M059J (cell line): ENCODE measurements at regions not wholly inside any gene's neighbourhood (a gene's known extent, or its start where the extent isn't known, plus 50 kb on each side); places are given as distances from the start of the nearest gene placed in this dataset.
A peak's percentile ranks its signal among the peaks of the same experiment; 100 is the strongest.

Source experiments
- DNase-seq: peaks from one replicate; pipeline ENCODE4 v3.0.0-alpha.2; 2012; ENCODE audit warnings: low read depth

DNA sequence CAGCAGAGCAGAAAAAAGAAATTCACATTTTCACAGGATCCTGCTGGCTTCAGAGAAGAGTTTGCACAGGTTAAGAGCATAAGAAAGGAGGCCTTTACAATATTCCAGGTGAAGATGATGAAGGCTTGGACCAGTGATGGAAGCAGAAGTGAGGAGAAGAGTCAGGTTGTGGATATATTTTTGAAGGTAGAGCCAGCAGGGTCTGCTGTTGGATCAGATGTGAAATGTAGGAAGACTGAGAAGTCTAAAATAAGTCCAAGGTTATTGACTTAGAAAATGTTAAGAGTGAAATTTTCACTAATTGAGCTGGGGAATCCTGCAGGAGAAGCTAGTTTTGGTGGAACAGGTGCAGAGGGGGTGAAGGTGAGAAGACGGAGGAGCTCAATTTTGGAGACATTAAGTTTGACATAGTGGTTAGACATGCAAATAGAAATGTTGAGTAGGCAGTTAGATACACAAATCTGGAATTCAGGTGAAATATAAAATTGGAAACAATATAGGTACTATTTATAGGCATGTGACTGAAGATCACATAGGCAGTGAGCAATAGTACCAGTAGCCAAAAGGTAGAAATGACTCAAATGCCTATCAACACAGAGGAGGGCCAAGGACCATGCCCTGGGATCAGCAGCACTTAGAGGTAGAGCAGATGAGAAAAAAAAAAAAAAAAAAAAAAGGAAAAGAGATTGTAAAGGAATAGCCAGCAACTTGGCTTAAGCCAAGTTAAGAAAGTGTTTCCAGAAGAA is 252.0 kb downstream of the AASDHPPT start:
- DNase-seq = no peak

DNA sequence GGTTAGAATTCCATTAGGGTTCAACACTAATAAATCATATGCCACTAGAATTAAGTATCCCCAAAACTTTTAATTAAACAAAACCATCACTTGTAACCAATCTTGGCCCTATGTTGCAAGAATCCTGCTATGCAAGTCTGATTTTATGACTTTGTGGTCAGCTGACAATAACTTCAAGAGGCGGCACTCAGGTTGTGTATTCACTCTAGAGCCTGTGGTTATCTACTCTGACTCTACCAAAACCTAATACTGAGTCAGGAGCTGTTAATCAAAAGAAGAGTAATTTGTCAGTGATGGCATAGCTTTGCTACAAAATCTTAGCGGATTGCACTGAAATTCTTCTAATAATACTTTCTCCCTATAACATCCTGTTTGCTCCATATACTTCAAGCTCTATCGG is 253.7 kb downstream of the AASDHPPT start:
- peak; percentile 83 for DNase-seq

DNA sequence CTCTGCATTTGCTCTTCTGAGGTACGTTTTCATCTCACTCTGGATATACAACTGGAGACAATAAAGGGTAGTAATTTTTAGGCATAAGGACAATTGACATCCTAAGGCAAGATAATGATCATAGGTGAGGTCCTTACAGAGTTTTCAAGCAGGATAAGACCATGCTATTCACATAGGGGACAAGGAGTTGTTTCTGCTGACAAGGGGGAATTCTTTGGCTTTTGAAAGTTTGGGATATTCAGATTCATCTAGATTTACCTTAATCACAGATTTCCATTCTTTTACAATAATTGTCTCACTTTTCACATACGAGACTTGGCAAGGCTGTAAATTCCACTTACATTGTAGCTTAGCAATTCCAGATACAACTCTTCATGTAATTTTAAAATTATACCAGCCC is 256.2 kb downstream of the AASDHPPT start:
- no peak for DNase-seq

DNA sequence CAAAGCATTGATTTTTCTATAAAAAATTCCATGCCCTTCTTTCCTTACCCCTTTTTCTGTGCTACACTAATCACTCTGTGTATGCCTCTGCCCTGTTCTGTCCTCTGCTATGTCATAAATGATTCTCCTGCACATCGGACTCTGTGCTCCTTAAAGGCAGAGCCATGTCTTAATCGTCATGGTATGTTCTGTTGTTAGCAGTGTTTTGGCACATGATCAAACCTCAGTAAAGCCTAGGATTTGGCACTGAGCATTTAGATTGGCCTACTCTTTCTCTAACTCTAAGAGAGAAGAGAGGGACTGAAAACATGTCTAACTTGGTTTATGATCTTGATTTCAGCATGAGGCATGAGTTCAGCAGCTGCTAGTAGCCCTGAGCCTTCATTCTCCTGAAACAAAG is 266.9 kb downstream of the AASDHPPT start:
- DNase-seq = peak; percentile 12

DNA sequence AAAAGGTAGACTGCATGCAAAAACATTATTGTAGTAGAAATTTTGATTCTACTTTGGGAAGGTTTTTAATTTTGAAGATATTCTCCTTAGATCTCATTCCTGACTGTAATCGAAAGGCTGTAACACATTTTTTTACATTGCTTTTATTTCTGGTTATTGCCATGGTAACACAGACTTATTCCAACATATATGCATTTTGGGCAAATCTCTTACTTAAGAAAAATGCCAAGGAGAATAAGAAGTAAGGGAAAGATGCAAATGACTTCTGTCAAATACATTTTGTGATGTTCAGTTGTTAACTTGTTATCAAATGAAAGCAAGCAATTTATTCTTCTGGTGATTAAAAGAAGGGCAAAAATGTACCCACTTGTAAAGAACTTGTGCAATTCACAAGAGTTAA is 267.5 kb downstream of the AASDHPPT start:
- no peak for DNase-seq

DNA sequence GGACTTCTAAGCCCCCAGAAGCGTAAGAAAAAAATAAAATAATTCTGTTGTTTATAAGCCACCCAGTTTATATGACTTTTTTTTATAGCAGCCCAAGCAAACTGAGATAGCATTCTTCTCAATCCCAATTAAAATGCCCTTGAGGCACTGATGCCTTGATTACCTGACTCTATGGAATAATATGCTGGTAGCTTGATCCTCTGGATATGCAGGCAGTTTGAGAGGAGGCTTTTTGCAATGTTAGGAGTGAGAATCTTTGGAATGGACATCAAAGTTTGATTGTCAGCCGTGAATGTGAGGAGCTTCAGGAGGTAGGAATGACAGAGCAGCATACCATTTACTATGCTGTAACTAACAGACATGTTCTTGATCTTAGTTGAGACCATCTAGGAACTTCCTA is 275.6 kb downstream of the AASDHPPT start:
- no peak for DNase-seq

DNA sequence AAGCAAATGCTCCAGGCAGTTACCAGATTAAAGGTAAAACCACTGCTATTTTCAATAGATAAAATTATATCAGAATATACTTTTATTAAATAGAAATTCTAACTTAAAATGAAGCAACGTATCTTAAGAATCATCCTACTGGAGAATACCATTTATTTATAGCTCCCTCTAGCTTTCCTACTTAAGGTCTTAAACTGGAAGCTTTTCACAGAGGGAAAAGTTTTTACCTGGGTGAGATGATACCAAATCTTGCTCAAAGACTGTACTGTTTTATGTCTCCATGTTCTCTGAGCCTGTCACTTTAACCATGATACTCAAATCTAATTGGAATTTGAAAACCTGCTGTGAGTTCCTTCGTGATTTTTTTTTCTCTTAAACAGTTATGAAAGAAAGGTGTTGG is 291.8 kb downstream of the AASDHPPT start:
- DNase-seq = no peak

DNA sequence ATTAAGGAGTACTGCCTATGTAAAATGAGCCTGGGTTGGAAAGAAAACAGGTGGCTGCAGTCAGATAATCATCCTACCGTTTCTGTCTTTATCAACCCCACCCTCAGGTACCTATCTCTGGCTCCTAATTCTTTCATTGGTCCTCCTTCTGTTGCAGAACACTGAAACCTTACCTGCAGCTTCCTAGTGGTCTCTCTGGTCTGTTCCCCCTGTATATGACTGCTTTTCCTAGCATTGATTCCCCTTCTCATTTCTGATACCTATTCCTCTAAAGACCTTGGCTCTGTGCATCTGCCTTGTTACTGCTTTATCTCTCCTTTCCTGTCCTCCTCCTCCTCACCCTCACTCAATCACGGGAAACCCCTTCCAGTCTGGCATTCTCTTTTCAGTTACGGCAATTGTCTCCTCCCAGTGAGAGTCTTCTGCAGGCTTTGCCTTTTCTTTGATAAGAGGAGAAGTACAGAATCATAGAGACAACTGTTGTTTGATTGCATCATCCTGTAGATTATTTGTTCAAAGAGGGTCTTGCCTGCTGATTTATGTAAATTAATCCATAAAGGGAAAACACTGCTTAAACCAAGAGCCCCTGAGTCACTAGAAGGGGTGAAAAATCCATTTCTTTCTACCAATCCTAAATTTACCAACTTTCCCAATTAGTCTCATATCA is 301.2 kb downstream of the AASDHPPT start:
- DNase-seq = no peak

DNA sequence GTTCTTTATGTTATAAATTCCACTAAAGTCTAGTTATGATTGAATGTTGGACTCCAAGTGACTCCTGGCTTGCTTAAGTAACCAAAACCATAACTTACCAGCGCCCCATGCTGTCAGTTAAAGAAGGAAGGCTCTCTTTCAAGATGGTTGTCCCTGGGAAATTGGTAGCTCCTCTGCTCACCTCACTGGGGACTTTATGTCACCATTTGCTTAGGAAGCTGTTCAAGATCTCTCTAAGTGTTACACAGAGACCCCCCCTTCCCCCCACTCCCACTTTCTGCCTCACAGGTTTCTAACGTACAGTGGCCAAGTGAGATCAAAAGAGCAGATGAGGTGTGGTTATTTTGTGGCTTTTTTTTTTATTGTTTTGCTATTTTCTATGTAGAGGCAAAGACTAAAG is 301.8 kb downstream of the AASDHPPT start:
- no peak for DNase-seq

DNA sequence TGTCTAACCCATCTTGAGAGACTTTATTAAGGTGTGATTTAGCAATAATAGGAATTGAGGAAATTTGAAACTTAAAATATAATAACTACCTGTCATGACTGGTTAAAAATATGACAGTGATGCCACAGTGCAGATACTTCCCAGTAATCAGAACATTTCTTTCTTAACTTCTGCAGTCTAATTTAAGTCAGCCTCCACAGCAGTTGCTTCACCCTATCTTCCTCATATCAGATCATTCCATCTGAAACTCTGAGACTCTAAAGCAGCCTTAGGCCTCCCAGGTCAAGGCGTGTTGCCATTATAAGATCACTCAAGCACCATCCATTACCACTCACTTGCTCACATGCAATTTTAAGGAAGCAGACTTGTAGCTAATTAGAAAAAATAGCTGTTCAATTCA is 302.2 kb downstream of the AASDHPPT start:
- DNase-seq = no peak

DNA sequence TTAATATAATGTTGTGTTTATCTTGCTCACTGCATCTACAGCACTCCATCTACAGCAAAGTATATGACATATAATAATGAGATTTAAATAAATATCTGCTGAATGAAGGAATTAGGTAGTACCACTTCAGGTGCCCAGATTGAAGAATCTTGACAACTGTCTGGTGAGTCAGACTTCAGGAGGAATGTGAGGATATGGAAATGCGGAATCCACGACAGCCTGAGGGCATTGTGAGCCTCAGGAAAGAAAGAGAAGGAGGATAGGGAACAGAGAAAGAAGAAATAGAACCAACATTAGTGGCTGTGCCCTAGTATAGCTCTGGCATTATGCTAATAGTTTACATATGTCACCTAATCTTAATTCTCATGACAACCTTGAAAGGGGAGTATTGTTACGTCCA is 304.4 kb downstream of the AASDHPPT start:
- peak; percentile 88 for DNase-seq

DNA sequence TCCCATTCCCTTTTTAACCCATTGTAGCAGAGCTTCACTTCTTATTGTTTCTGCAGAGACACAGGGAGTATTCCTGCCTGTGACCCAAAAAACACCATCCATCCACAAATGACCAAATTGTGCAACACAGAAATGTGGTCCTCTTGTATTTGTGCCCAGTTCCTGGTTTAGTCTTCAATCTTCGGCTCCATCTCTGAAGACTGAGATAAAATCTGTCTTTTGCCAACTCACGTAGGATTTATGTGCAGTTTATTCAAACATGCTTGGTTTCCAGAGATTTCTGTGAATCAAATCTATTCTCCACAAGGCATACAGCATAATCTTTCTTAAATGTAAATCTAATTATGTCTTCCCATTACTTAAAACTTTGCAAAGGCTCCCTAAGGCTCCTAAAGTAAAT is 307.0 kb downstream of the AASDHPPT start:
- peak; percentile 51 for DNase-seq

DNA sequence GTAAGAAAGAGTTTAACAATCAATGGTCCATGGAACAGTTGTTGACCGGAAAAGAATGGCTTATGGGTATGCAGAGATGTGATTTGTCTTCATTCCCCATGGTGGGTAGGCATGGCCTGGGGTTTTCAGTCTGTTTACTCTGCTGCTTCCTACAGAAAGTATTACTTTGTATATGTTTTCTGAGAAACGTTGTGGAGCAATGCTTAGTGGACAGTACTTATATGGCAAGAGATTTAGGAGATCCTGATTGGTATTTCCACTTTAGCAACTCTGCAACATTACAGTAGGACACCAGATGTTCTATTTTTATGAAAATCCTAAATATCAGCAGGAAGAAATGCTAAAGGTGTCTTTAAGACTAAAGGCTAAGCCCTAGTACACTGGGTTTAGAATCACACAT is 309.1 kb downstream of the AASDHPPT start:
- DNase-seq = no peak

DNA sequence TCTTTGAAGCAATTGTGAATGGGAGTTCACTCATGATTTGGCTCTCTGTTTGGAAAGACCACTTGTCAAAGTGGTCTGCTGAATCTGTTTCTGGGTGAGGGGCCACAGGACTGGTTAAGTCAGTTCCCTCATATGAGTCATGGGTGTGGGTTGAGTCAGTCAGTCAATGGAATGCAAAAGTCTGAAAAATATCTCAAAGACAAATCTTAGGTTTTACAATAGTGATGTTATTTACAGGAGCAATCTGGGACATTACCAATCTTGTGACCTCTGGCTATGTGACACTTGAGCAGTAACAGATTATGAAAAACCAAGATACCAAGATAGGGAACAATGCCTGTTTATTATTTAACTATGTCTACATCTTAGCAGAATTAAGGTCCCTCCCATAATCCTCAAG is 311.6 kb downstream of the AASDHPPT start:
- DNase-seq = peak; percentile 92

DNA sequence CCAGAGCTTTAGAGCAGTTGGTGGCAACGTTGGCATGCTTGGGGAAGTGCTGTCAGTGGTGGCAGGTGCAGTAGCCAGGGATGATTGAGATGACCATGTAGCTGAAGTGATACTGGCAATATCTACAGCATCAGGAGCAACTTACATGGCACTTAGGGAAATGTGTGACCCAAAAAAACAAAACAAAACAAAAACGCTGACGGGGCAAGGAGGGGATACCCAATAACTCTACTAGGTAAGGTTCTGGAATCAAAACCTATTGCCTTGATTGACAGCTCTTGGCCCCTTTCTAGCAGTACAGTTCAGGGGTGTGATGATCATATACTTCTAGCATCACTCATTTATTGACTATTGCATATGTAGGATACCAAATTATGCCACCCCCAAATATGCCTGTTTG is 312.6 kb downstream of the AASDHPPT start:
- DNase-seq = no peak

DNA sequence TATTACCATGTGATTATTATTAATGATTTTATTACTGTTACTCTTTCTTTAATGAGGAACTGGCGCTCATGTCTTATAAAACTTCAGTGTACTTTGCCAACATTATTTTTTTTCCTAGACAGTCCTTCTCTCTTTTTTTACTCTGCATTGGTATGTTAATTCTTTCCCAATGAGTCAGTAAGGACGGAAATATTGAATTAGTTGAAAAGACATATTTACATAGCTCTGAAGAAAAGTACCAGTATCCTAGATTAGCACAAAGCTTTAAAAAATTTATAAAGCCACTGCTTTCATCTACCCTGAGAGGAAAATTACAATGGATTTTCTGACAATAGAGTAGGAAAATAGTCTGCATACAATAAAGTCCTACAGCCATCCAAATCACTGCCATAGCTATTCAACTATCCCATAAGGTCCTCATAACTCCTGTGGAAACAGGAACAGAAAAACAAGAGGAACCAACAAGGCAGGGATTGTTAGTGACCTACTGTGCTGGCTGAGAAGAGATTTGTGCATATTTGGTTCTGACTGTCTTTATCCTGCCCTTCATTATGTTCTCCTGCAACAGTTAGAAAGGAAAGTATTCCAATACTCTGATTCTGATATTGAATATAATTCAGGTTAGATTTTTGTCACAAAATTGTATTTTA is 314.4 kb downstream of the AASDHPPT start:
- peak; percentile 75 for DNase-seq

DNA sequence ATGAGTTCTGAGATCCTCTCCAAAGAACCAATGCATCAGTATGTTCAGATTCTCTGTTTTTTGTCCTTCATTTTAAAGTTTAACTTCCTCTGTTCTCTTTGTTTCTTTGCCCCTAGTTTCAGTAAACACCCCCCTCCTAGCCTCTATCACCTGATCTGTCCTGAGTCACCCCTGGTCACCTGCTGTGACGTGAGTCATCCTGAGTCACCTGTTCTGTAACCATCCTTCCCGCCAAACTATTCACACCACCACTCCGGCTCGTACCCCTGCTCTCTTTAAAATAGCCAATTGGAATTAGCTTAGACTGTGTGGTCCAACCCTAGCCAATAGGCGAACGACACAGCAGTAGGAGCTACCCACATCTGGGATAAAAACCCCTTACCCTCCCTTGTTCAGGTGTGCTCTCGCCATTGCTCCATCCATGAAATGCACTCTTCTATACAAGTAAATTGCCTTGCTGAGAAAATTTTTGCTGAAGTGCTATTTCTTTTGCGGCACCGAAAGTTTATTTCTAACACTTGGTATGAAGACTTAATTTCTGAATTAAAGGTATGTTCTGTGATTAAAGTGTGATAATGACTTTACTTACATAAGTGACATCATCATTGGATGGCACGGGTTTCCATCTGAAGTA is 318.4 kb downstream of the AASDHPPT start:
- no peak for DNase-seq

DNA sequence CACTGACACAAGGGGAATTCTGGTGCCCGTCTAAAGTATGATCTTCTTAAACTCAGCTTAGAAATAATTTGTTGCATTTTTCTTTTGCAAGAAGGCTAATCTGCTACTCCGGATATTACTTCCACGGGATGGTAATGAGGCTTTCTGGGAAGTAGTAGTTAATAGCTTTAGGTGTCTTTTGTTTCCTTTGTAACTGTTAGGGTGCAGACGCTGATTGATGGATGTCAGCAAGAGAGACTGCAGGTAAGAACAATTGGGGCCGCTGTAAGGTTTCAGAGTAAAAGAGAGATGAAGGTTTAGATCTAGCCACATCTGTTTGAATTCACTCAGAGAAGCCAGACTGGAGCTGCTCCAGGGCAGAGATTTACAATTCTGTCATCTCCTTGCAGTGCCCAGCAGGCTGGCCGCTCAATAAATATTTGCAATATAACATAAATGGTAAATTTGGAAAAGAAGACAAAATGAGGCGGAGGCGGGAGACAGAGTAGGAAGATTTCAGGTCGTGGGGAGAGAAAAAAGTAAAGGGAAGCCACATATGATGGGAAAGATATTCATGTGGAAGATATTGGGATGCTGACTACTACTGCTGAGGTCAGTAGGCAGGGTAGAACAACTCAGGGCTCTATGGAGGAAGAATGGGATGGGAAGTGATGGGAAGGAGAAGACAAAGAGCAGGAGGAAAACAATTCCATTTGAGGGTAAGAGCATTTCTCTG is 320.5 kb downstream of the AASDHPPT start:
- DNase-seq = no peak

DNA sequence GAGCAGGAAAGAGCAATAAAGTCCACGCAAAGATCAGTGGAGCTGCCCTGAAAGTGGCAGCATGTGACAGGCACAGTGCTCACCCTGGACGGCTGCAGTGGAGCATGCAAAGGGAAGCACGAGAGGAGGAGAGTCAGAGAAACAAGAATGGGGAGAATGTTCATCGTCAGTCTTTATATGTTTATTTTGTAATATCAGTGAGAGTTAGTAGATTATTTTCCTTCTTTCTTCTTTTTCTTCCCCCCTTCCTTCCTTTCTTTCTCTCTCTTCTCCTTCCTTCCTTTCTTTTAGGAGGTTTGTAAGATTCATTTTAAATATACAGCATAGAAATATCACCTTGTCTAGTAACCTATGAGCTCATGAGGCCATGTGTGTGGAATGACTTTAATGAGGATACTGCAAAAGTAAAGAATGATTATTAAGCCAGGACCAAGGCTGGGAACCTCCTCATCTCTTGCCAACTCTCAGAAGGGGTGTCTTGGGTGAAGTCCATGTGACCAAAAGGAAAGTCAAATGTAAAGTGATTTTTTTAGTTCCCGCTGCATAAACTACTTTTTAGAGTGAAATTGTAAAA is 321.1 kb downstream of the AASDHPPT start:
- peak; percentile 62 for DNase-seq

DNA sequence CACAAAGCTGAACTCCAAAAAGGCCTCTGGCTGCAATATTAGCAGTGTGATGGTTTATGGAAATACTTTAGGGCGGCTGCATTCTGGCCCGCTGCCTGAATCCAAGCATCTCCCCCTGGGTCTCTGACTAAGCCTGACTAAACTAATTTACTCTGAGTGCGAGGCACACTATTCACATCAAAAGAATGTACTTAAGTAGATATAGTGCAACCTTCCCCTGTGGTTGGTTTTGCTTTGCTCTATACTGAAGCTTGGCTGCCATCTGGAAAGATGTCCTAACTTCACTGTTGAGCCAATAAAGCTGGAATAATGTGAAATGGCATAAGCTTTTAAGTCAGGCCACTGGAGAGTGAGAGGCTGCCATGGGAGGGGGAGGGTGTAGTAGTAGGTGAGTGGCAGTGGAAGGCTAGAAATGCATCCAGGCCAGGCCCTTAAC is 321.6 kb downstream of the AASDHPPT start:
- peak; percentile 99 for DNase-seq

DNA sequence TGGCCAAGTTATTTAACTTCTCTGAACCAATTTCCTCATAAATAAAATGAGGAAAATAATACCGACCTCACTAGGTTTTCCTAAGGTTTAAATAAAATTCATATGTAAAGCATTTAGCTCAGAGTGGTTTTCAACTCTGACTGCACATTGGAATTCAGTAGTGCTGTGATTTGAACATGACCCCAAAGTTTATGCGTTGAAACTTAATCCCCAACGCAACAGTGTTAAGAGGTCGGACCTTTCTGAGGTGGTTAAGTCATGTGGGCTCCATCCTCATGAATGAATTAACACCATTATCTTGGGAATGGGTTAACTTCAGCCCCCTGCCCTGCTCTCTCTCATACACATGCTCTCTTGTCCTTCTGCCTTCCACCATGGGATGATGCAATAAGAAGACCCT is 322.2 kb downstream of the AASDHPPT start:
- DNase-seq = no peak
